GM21737 (cell line): ENCODE measurements at regions not wholly inside any gene's neighbourhood (a gene's known extent, or its start where the extent isn't known, plus 50 kb on each side); places are given as distances from the start of the nearest gene placed in this dataset.
"Not testable (repeated sequence)": the region's sequence is repeated elsewhere in the genome, so short reads cannot be mapped to it uniquely, and the experiment has no call there.

Experiments
- ATAC-seq: cut with Tn5 transposase; IDR thresholded peaks from one replicate; pipeline ENCODE4 v1.9.1; 2021; ENCODE audit warnings: mild to moderate bottlenecking, moderate library complexity; ENCODE audit not compliant: unreplicated experiment

- ATAC-seq: no peak
These were observed 296.5 kb downstream of the MTX2 start for GRCh38 chr2:176565641-176566323.

DNA sequence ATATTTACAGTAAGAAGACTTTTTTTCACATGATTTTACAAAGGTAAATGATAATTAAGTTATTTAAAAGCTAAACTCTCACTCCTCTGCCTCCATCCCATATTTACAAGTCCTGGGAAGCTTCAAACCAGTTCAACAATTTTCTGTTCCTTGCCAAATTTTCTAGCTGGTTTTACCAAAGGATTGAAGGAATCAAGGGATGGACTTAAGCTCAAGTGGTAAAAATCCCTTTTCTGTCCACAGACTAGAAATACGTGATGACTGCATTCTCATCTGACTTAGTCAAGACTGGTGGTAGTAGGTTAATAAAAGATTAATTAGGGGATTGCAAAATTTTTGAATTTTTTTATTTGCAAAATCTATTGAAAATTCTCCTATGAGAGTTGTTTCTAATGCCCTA is 297.3 kb downstream of the MTX2 start:
- no peak for ATAC-seq

GRCh38 chr2:176566961-176567360 is 297.7 kb downstream of the MTX2 start:
- no peak for ATAC-seq

GRCh38 chr2:176567361-176567760 is 298.1 kb downstream of the MTX2 start:
- ATAC-seq: no peak

DNA sequence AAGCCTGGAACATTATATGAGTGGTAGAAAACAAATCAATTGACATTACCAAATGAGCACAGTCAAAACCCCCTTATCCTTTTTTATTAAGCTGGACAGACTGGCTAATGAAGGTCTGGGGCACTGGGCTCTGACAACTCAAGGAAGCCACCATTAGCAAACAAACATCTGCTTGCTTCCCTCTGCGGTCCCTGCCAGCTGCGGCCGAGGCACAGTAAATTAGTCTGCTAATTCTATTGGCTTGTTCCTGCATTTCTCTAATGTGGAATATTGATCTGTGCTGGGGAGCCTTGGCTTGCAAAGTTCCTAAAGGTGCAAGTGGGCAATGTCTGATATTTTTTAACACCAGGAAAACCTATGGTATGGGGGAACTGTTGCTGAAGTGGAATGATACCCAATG is 300.3 kb downstream of the MTX2 start:
- no peak for ATAC-seq

GRCh38 chr2:176573612-176574483 is 304.6 kb downstream of the MTX2 start:
- ATAC-seq: no peak

DNA sequence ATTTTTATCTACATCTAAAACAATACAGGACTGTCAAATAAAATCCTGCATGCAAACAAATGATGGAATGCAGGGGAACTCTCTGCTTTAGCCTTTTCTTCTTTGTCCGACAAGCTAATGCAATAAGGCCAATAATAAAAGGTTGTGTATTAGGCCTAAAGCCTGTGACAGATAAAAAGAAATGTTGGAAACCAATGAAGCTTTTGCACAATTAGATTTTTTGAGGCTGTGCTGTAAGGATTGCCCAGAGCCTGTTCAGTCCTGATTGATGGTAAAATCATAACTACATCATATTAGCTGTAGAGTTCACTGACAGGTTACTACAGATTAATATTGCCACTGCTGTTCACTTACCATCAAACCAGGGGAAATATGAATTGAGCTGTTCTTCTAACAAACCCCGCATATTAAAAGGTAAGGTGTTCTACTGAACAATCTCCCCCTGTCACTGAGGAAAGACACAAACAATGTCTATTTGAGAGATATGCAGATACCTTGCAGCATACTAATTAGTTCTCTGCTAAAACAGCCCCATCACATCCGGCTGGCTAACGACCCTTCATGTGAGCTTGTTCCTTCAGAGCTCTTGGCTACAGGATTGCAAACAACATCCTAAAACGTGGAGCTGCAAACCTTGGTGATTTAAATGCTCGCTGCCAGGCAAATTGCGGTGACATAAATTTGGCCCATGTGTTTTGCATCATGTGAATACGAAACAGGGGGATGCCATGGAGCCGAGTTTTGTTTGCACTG is 305.4 kb downstream of the MTX2 start:
- ATAC-seq: no peak

- no peak for ATAC-seq
These were observed 306.0 kb downstream of the MTX2 start for GRCh38 chr2:176575237-176575744.

- ATAC-seq: no peak
These were observed 307.8 kb downstream of the MTX2 start for GRCh38 chr2:176577054-176577453.

DNA sequence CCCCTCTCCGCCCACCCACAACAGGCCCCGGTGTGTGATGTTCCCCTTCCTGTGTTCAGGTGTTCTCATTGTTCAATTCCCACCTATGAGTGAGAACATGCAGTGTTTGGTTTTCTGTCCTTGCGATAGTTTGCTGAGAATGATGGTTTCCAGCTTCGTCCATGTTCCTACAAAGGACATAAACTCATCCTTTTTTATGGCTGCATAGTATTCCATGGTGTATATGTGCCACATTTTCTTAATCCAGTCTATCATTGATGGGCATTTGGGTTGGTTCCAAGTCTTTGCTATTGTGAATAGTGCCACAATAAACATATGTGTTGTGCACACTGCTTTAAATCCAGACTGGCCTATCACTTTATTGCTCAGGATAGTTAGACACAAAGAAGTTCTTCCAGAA is 309.1 kb downstream of the MTX2 start:
- ATAC-seq: not testable (repeated sequence)

DNA sequence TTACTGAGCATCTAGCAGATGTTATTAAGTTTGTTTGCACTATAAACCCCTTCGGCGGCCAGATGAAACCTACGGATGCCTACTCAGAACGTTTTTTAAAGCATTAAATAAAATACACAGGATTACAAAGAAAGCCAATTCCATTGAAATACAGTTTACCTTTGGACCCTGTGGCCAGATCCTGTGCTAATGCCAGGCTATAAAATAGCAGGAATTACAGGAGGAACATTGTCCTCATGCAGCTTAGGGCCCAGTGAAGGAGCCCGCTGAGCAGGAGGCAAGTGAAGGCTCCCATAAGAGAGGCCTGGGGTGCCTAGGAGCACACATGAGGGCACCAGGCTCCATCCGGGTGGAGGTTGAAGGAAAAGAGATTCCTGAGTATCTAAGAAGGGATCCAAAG is 310.4 kb downstream of the MTX2 start:
- ATAC-seq: no peak

DNA sequence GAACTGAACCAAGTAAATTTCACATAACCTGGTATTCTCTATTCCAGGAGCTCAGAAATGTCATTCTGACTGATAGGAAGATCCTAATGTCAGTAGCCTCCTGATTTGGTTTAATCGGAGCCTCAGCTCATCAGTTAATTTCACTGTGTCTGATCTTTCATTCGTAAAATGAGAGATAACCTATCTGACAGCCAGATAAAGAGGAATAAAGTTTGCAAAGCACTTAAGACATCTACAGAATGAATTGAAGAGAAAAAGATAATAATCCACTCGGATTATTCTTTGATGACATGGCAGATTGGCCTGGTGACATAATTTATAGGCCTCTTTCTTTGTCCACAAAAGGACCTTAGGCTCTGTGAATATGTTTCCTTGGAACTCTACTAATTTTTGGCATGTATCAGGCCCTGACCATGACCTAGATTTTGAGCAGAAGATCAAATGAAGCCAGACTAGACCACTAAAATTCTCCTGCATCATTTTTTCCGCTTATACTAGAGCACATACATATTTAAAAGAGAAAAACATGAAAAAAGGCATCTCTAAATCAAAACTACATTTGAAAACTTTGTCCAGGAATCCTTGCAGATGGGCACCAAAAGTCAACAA is 312.4 kb downstream of the MTX2 start:
- ATAC-seq: no peak

GRCh38 chr2:176582176-176582575 is 312.9 kb downstream of the MTX2 start:
- no peak for ATAC-seq

DNA sequence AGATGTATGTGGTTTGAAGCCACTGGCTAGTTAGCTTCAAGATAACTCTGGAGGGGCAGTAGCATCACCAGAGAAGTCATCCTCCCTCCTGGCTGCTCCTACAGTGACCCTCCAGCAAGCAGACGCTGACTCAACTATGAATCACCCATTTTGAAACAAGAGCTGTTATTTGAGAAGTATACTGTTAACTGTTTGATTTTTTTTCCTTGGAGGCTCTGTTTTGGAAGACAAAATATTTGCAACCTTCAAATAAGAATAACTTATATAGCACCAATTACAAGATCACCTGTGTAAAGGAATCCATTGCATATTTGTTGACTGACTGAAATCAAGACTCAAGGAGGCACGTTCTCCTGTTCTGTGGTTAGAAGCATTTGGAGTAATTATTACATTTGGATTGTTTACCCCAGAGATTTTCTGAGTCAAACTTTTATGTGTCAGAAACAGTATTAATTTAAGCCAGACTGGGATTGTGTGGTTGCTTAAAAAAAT is 313.8 kb downstream of the MTX2 start:
- ATAC-seq: no peak

GRCh38 chr2:176583607-176584006 is 314.4 kb downstream of the MTX2 start:
- ATAC-seq: no peak

DNA sequence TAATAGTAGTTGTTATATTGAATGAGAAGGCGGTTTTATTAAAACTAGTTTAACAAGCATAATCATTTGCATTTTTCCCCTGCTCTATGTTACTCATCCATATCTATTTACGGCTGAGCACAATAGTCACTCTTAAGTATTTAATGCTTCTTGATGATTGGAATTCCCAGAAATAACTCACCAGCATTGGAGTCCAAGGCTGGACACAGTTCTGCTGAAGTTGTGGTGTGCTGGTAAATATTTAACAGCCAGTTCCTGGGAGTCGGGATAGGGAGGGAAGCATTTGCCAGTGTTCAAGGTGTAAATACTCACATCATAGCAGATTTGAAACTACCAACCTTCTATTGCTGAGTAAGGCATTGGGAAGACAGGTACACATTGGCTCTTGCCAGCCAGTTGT is 315.1 kb downstream of the MTX2 start:
- no peak for ATAC-seq

DNA sequence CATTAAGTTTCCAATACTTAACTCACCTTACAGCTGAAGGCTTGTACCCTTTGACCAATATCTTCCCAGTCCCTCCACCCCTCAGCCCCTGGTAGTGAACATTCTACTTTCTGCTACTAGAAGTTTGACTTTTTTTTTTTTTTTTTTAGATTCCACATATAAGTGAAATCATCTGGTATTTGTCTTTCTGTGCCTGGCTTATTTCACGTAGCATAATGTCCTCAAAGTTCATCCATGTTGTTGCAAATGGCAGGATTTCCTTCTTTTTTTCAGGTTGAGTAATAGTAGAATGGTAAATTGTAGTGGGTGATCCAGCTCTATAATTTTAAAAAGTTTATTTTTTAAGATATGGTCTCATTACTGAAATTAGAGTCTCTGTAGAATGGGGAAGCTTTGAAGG is 316.0 kb downstream of the MTX2 start:
- ATAC-seq: no peak

DNA sequence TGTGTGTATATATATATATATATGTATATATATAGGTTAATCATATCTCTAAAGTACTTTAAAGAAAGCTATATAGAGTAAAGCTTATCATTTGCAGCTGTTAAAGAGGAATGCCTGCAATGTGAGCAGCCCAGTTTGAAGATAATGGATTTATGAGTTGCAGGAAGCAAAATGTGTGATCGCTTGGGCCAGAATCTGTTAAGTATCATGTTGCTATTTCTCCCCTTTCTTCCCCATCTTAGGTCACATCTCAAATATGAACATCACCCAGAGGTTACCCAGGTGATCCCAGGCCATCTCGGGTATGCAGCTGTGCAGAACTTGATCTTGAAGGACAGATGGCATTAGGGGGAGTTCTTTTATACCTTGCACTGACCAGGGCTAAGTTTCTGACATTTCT is 316.5 kb downstream of the MTX2 start:
- ATAC-seq: no peak

DNA sequence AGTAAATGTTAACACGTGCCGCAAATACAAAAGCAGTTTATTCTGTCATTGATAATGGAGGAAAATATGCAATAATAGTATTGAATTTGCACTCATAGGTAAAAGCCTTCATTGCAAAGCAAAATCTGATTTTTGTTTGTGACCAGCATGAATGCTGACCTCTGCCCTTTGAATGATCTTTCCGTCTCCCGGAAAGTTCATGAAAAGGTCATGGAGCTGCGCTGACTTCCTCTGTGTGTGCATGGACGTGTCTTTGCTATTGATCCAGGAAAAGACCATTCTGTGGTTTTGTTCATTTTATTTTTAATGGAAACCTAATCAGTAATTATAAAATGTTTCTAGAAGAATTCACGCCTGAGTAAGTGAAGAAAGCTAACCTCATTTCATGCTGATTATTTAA is 320.0 kb downstream of the MTX2 start:
- ATAC-seq: no peak

- ATAC-seq: no peak
These were observed 320.7 kb downstream of the MTX2 start for GRCh38 chr2:176589825-176590440.
